Muscle of back (tissue), 3 donors: ENCODE measurements at regions not wholly inside any gene's neighbourhood (a gene's known extent, or its start where the extent isn't known, plus 50 kb on each side); places are given as distances from the start of the nearest gene placed in this dataset.
A peak's percentile ranks its signal among the peaks of the same experiment; 100 is the strongest.
"Not testable (repeated sequence)": the region's sequence is repeated elsewhere in the genome, so short reads cannot be mapped to it uniquely, and the experiment has no call there.

ENCODE experiments used
- DNase-seq, 3 donors: peaks; one replicate each; pipeline versions ENCODE4 v3.0.0 to v3.0.0-alpha.2; 2013

GRCh38 chr13:59408738-59409137 is 755.0 kb downstream of the DIAPH3 start:
- DNase-seq, result no peak

GRCh38 chr13:59409211-59409610 is 754.5 kb downstream of the DIAPH3 start:
- peak; percentile 62 to 89 (median 83) for DNase-seq

GRCh38 chr13:59409634-59410200 is 754.0 kb downstream of the DIAPH3 start:
- DNase-seq, result no peak

GRCh38 chr13:59413126-59413525 is 750.6 kb downstream of the DIAPH3 start:
- no peak for DNase-seq

- no peak for DNase-seq
Measured at GRCh38 chr13:59414006-59414405, 749.7 kb downstream of the DIAPH3 start.

GRCh38 chr13:59415498-59415897 is 748.2 kb downstream of the DIAPH3 start:
- DNase-seq, result no peak

GRCh38 chr13:59416561-59416960 is 747.2 kb downstream of the DIAPH3 start:
- DNase-seq, result no peak

GRCh38 chr13:59422646-59423045 is 741.1 kb downstream of the DIAPH3 start:
- no peak for DNase-seq

- DNase-seq, result peak in 2 of 3 donors; percentile 23 to 51
Measured at GRCh38 chr13:59423708-59424340, 739.9 kb downstream of the DIAPH3 start.

GRCh38 chr13:59424661-59425060 is 739.1 kb downstream of the DIAPH3 start:
- DNase-seq, result peak in 1 of 3 donors; percentile 22

GRCh38 chr13:59425211-59425741 is 738.5 kb downstream of the DIAPH3 start:
- DNase-seq, result peak in 1 of 3 donors; percentile 23

- DNase-seq, result no peak
Measured at GRCh38 chr13:59435024-59435423, 728.7 kb downstream of the DIAPH3 start.

GRCh38 chr13:59437544-59438301 is 726.0 kb downstream of the DIAPH3 start:
- DNase-seq, result peak in 2 of 3 donors; percentile 21 to 24

- DNase-seq, result no peak
Measured at GRCh38 chr13:59439776-59440428, 723.8 kb downstream of the DIAPH3 start.

- not testable (repeated sequence) for DNase-seq
Measured at GRCh38 chr13:59441068-59441467, 722.7 kb downstream of the DIAPH3 start.

- DNase-seq, result no peak
Measured at GRCh38 chr13:59441596-59442280, 722.0 kb downstream of the DIAPH3 start.

GRCh38 chr13:59442461-59442860 is 721.3 kb downstream of the DIAPH3 start:
- no peak for DNase-seq

- peak in 1 of 3 donors; percentile 16 for DNase-seq
Measured at GRCh38 chr13:59442944-59443486, 720.7 kb downstream of the DIAPH3 start.

GRCh38 chr13:59444210-59444857 is 719.4 kb downstream of the DIAPH3 start:
- DNase-seq, result no peak

- DNase-seq, result no peak
Measured at GRCh38 chr13:59445812-59446211, 717.9 kb downstream of the DIAPH3 start.

GRCh38 chr13:59446391-59446790 is 717.3 kb downstream of the DIAPH3 start:
- DNase-seq, result no peak
